T-helper 2 cell (primary cell): ENCODE measurements at regions not wholly inside any gene's neighbourhood (a gene's known extent, or its start where the extent isn't known, plus 50 kb on each side); places are given as distances from the start of the nearest gene placed in this dataset.
"Not testable (repeated sequence)": the region's sequence is repeated elsewhere in the genome, so short reads cannot be mapped to it uniquely, and the experiment has no call there.

Experiments used
- DNase-seq, 5 experiments: peaks; one replicate each; pipeline versions ENCODE4 v3.0.0 to v3.0.0-alpha.2; 2012 to 2022

DNA sequence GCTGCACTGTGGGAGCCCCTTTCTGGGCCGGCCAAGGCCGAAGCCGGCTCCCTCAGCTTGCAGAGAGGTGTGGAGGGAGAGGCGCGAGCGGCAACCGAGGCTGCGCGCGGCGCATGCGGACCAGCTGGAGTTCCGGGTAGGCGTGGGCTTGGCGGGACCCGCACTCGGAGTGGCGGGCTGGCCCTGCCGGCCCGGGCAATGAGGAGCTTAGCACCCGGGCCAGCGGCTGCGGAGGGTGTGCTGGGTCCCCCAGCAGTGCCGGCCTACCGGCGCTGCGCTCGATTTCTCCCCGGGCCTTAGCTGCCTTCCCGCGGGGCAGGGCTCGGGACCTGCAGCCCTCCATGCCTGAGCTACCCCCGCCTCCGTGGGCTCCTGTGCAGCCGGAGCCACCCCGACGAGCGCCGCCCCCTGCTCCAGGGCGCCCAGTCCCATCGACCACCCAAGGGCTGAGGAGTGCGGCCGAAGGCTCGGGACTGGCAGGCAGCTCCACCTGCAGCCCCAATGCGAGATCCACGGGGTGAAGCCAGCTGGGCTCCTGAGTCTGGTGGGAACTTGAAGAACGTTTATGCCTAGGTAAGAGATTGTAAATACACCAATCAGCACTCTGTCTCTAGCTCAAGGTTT lies 777.9 kb downstream of the CDH11 start:
- not testable (repeated sequence) for DNase-seq

- DNase-seq = no peak
Observed at GRCh38 chr16:64343061-64343819, 778.6 kb downstream of the CDH11 start.

DNA sequence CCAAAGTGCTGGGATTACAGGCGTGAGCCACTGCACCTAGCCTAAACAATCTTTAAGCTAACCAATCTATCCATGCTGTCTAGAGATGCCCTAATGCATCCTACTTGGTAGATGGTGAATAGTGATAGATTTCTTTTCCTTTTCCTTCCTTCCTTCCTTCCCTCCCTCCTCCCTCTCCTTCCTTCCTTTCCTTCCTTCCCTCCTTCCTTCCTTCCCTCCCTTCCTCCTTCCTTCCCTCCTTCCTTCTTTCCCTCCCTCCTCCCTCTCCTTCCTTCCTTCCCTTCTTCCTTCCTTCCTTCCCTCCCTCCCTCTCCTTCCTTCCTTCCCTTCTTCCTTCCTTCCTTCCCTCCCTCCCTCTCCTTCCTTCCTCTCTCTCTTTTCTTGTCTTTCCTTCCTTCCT lies 780.5 kb downstream of the CDH11 start:
- DNase-seq = not testable (repeated sequence)

DNA sequence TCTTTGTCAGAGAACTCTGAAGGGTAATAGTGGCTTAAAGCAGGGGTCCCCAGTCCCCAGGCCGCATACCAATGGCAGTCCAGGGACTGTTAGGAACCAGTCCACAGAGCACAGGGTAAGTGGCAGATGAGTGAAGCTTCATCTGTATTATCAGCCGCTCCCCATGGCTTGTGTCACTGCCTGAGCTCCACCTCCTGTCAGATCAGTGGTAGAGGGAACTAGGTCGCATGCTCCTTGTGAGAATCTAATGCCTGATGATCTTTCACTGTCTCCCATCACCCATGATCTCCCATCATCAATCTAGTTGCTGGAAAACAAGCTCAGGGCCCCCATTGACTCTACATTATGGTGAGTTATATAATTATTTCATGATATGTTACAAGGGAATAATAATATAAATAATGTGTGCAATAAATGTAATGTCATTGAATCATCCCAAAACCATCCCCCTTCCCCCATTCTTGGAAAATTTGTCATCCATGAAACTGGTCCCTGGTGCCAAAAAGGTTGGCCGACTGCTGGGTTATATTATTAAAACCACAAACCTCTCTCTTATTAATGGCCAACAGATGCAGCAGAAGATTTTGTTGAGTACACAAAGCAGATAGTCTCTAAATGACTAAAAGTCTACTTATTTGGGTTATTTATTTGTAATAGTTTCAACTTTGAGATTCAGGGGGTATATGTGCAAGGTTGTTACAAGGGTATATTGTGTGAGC lies 782.7 kb downstream of the CDH11 start:
- no peak for DNase-seq

- DNase-seq = no peak
Observed at GRCh38 chr16:64321881-64322280, 800.0 kb downstream of the CDH11 start.

- no peak for DNase-seq
Observed at GRCh38 chr16:64321066-64321465, 800.8 kb downstream of the CDH11 start.

GRCh38 chr16:64317601-64318000 lies 804.3 kb downstream of the CDH11 start:
- no peak for DNase-seq

GRCh38 chr16:64313726-64314125 lies 808.1 kb downstream of the CDH11 start:
- no peak for DNase-seq

DNA sequence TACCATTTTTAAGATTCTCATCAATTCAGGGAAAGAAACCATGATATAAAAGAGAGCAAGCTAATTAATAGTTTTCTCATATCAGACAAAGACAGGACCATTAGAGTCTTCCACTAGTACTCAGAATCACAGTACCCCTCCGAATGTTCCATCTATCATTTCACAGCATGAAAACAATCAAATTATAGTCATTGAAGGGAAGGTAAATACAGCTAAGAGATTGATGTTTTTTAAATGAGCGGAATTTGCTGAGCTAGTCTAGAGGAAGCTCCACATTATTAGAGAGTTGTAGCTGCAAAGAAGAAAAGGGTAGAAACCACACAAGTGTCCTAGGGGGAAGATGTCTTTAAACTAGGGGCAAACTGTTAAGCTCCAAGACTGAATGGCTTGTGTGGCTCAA lies 808.9 kb downstream of the CDH11 start:
- DNase-seq = no peak

DNA sequence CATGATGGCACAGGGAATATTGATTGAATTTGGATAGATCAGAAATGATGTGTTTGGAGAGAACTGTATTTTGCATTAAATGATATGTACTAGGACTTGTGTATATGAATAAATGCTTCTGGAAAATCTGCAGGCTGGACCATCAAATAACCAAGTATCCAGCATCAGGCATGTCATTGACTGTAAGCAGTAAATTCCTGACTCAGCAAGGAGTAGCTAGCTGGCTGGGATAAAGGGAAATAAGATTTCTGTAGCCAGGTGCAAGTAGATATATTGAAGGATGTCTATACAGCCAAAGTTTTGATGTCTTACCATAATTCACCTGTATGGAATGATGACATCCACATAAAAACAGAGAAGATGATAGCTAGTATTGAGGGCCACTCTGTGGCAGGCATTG lies 809.6 kb downstream of the CDH11 start:
- no peak for DNase-seq

DNA sequence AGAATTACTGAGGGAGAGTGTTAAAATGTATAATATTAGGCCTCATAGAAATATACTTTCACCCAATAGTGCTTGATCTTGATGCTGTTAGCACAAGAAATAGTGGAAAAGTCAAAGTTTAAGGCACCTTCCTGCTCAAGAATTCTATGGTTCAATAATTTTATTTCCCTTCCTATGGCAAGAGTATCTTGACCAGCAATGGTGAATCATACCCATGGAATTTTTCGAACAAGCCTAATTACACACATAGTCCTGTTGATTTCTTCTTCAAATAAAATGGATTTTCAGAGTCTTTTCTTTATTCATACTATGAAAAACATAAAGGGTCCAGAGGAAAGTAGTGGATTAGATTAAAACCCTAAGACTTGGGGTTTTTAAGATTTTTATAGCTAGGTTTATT lies 810.6 kb downstream of the CDH11 start:
- DNase-seq = no peak

- no peak for DNase-seq
Observed at GRCh38 chr16:64309398-64310110, 812.3 kb downstream of the CDH11 start.

GRCh38 chr16:64308721-64309120 lies 813.1 kb downstream of the CDH11 start:
- no peak for DNase-seq

- no peak for DNase-seq
Observed at GRCh38 chr16:64307431-64307830, 814.4 kb downstream of the CDH11 start.

GRCh38 chr16:64305663-64306062 lies 816.2 kb downstream of the CDH11 start:
- no peak for DNase-seq

DNA sequence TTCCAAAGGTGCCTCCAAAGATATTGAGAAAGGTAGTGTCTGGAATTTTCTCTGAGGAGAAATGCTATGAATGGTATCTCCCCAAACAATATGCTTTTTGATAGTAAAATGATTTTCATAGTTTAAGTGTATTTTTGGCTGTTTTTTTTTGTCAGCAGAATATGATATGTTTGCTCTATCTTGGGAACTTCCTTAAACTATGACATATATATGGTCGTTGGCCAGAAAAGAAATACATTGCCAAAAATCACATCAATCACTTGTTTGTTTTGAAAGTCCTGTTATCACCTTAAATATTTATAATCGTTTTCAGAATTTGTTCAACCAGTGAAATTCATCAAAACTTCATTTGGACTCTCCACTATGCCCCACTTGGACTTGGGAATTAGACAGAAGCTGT lies 816.9 kb downstream of the CDH11 start:
- no peak for DNase-seq

GRCh38 chr16:64304396-64304795 lies 817.5 kb downstream of the CDH11 start:
- no peak for DNase-seq

DNA sequence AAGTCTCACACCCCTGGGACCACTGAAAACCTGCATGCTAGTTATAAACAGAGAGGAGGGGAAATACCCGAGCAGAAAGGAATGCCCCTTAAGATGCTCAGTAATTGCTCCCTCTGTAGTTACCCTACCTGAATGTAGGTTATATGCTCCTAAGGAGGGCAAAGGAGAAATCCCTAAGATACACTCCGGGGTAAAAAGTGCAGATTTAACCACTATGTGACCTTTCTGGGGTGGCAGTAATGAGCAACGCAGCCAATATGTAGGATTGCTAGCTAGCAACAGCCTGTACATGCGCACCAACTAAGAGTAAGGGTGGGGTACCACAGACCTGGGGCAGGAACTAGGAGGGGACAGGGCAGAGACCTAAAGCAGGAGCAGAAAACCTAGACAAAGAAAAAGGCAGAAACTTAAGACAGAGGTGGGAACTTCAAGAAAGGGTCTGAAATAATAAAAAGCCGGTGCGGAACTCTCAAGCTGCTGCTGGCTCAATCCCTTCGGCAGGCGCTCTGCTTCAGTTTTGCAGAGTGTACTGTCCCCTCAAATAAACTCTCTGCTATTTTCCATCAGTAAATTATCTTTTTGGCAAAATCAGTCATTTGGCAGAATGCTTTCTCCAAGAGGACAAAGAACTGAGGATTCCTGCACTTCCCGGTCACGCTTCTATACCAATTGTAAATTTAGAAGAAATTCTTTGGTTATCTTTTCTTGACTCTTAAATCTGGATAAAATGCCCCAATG lies 823.8 kb downstream of the CDH11 start:
- DNase-seq = no peak

DNA sequence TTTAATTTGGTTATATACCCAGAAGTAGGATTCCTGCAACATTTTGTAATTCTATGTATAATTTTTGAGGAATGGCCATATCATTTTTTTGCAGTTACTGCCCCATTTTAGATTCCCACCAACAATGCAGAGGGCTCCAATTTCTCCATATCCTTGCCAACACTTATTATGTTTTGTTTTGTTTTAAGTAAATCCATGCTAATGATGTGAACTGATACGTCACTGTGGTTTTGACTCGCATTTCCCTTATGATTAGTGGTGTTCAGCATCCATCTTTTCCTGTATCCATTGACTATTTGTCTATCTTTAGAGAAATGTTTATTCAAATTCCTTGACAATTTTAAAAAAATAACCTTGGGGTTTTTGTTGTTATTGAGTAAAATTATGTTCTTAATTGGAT lies 826.4 kb downstream of the CDH11 start:
- no peak for DNase-seq

DNA sequence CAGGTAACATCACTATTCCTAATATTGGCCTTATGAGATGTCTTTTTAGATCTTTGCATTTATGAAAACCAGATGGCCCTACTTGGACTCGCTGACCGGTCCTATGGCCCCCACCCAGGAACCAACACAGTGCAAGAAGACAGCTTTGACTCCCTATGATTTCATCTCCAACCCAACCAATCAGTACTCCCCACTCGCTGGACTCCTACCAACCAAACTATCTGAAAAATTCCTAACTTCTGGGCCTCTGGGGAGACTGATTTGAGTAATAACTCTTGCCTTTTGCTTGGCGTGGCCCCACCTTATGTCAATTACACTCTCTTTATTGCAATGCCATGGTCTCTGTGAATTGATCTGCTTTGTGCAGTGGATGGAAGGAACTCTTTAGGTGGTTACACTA lies 828.9 kb downstream of the CDH11 start:
- DNase-seq = no peak

- no peak for DNase-seq
Observed at GRCh38 chr16:64292161-64292560, 829.7 kb downstream of the CDH11 start.

GRCh38 chr16:64290461-64290860 lies 831.4 kb downstream of the CDH11 start:
- DNase-seq = no peak
